Large intestine (tissue), 3 donors: ENCODE measurements at regions not wholly inside any gene's neighbourhood (a gene's known extent, or its start where the extent isn't known, plus 50 kb on each side); places are given as distances from the start of the nearest gene placed in this dataset.
"Not testable (repeated sequence)": the region's sequence is repeated elsewhere in the genome, so short reads cannot be mapped to it uniquely, and the experiment has no call there.

Experiments used
- DNase-seq, 2 donors: peaks; one replicate each; pipeline versions ENCODE4 v3.0.0 to v3.0.0-alpha.2; 2013
- H3K27ac ChIP-seq: one replicate; pipeline ENCODE4 v1.5.1; 2013; ENCODE audit warnings: low read length
- H3K27me3 ChIP-seq: 2 replicates; pipeline ENCODE4 v1.6.1; 2013; ENCODE audit warnings: low read length; ENCODE audit not compliant: control insufficient read depth, insufficient read depth
- H3K36me3 ChIP-seq: 2 replicates; pipeline ENCODE4 v1.6.1; 2013; ENCODE audit warnings: low read length; ENCODE audit not compliant: control insufficient read depth, insufficient read depth
- H3K4me1 ChIP-seq: one replicate; pipeline ENCODE4 v1.6.1; 2013; ENCODE audit warnings: low read length; ENCODE audit not compliant: control insufficient read depth, insufficient read depth
- H3K4me3 ChIP-seq: one replicate; pipeline ENCODE4 v1.5.1; 2013; ENCODE audit warnings: low read length
- H3K9me3 ChIP-seq: one replicate; pipeline ENCODE4 v1.6.1; 2013; ENCODE audit warnings: mild to moderate bottlenecking, low read depth, low read length, moderate library complexity; ENCODE audit not compliant: control insufficient read depth
- WGBS: methylation state at CpG from one replicate; pipeline ENCODE4 v1.1.5; 2013; ENCODE audit warnings: low lambda C conversion rate; ENCODE audit not compliant: insufficient coverage; 5-methylcytosine and 5-hydroxymethylcytosine counted together

DNA sequence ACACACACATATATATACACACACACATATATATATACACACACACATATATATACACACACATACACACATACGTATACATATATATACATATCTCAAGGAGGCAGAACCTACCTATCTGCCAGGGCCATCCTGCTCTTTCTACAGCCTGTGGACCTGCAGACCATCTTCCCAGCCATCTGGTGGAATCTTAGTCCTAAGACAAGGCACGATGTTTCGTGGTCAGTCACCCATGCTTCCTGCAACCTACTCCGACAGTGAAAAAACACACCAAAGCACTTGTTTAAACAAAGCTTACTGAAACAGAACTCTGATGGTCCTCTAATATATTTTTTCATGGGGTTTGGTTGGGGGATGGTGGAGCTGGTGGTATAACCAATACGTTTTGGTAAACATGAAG lies 164.2 kb upstream of the ZNF521 start:
- Histone ChIP-seq H3K4me1 (no peaks in the 10 kb centered on the region), H3K4me3 (no peak overlapping the region), H3K36me3 (no peaks in the 10 kb centered on the region), H3K27me3 (no peaks in the 10 kb centered on the region), H3K27ac (no peak overlapping the region), H3K9me3 (no peaks in the 10 kb centered on the region)
- DNase-seq = no peak
- no CpG with 5 or more reads among the region's 5 CpGs for WGBS

GRCh38 chr18:25510096-25510495 lies 158.1 kb upstream of the ZNF521 start:
- Histone ChIP-seq H3K27ac (no peak overlapping the region), H3K36me3 (no peaks in the 10 kb centered on the region), H3K9me3 (no peaks in the 10 kb centered on the region), H3K27me3 (peaks cover 6% of the 10 kb centered on the region), H3K4me3 (no peak overlapping the region), H3K4me1 (no peaks in the 10 kb centered on the region)
- DNase-seq = no peak
- no CpG with 5 or more reads among the region's 2 CpGs for WGBS

DNA sequence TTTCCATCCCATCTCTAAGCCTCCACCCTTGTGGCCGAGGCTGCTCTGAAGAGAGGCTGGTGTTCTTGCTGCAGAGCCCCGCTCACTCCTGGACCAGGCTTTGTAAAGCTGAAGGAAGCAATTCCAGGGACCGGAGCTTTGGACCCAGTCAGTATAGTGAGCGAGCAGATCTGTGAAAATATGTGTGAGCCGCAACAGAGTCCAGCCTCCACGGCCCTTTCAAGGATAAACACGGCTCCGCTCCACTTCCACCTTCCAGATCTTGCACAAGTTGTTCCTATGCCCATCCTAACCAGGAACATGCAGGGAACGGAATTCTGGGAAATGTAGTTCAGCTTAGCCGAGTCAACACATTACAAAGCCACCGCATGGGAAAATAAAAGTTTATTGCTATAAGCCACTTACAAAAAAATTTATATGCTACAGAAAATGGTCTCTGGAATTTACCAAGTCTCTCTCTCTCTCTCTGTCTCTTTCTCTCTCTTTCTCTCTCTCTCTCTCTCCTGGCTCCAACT lies 151.7 kb upstream of the ZNF521 start:
- H3K4me1 ChIP-seq = no peaks in the 10 kb centered on the region
- DNase-seq = peak; percentile 50 to 71
- no peaks in the 10 kb centered on the region for H3K36me3 ChIP-seq
- peaks cover 6% of the 10 kb centered on the region for H3K27me3 ChIP-seq
- H3K9me3 ChIP-seq = no peaks in the 10 kb centered on the region
- no CpG with 5 or more reads among the region's 11 CpGs for WGBS
- peak overlapping the region; percentile 33 for H3K4me3 ChIP-seq
- no peak overlapping the region for H3K27ac ChIP-seq

DNA sequence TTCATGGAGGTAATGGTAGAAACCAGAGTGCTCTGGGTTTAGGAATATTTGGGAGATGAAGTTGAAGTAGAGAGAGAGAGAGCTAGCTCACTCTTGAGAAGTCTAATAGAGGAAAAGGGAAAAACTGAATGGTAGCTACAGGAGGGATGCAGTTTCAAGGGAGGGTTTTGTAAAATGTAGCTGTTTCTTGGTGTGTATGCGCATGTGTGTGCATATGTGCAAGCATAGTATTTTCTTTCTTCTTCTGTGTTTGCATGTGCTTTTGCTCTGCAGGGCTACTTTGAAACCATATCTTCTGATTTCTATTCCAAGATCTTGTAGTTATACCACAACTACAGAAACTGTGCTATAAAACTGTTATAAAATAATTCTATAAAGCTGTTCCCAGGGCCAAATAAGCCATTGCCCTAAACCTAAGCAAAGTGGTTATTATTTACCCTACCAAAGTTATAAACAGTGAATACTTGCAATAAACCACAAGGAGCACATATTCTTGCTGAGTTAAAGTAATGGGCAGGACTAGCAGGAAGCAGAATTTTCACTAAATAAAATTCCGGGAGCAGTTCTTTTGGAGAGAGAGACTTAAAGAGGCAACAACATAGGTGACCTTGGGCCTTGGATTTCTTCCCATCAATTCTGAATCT lies 145.3 kb upstream of the ZNF521 start:
- Histone ChIP-seq H3K27ac (no peak overlapping the region), H3K9me3 (no peaks in the 10 kb centered on the region), H3K27me3 (no peaks in the 10 kb centered on the region), H3K36me3 (no peaks in the 10 kb centered on the region), H3K4me1 (no peaks in the 10 kb centered on the region), H3K4me3 (no peak overlapping the region)
- no CpG with 5 or more reads among the region's 2 CpGs for WGBS
- DNase-seq = no peak

DNA sequence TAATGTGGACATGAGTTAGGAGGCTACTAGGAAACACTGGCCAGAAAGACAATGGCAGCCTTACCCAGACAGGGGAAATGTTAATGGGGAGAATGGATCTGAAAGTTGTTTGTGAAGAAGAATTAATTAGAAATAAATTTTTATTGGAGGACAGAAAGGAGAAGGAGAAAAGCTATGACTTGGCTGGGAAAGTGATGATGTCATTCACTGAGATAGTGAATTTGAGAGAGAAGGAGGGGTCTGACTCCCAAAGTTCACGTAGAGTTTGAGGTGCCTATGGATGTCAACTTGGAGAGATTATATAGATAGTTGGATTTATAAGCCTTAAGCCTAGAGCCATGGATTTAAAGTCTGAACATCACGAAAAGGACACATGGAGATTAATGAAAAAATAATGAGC lies 144.6 kb upstream of the ZNF521 start:
- no peak for DNase-seq
- no peak overlapping the region for H3K27ac ChIP-seq
- no peak overlapping the region for H3K4me3 ChIP-seq
- no peaks in the 10 kb centered on the region for H3K4me1 ChIP-seq
- no peaks in the 10 kb centered on the region for H3K36me3 ChIP-seq
- WGBS = 50% methylated on average over 2 of the region's 2 CpGs
- H3K9me3 ChIP-seq = no peaks in the 10 kb centered on the region
- no peaks in the 10 kb centered on the region for H3K27me3 ChIP-seq

GRCh38 chr18:25495606-25496005 lies 143.6 kb upstream of the ZNF521 start:
- no peak for DNase-seq
- no peaks in the 10 kb centered on the region for H3K27me3 ChIP-seq
- no peaks in the 10 kb centered on the region for H3K36me3 ChIP-seq
- WGBS = no CpG with 5 or more reads among the region's 1 CpG
- H3K27ac ChIP-seq = no peak overlapping the region
- no peaks in the 10 kb centered on the region for H3K9me3 ChIP-seq
- no peaks in the 10 kb centered on the region for H3K4me1 ChIP-seq
- no peak overlapping the region for H3K4me3 ChIP-seq

DNA sequence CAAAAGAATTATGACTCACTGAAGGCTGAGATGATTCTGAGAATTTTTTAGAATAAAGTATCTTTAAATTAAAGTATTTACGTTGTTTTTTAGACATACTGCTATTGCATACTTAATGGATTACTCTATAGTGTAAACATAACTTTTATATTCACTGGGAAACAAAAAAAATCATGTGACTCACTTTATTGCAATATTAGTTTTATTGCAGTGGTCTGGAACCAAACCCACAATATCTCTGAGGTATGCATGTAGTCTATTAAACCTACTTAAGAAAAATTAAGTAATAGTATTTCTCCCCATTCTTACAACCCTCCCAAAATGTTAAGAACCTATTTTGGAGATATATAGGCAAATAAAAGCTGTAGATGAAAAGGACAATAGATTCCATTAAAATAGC lies 142.9 kb upstream of the ZNF521 start:
- Histone ChIP-seq H3K27me3 (no peaks in the 10 kb centered on the region), H3K4me1 (no peaks in the 10 kb centered on the region), H3K4me3 (no peak overlapping the region), H3K27ac (no peak overlapping the region), H3K36me3 (no peaks in the 10 kb centered on the region), H3K9me3 (no peaks in the 10 kb centered on the region)
- WGBS = 100% methylated on average over 1 of the region's 1 CpG
- DNase-seq = no peak

DNA sequence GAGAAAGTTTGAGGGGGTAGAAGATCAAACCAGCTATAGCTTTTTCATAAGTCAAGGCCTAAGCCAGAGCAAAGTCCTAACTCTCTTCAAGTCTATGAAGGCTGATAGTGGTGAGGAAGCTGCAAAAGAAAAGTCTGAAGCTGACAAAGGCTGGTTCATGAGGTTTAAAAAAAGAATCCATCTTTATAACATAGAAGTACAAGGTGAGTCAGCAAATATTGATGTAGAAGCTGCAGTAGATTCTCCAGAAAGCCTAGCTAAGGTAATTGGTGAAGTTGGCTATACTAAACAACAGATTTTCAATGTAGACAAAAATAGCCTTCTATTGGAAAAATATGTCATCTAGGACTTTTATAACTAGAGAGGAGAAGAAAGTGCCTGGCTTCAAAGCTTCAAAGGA lies 141.4 kb upstream of the ZNF521 start:
- no peak for DNase-seq
- H3K4me1 ChIP-seq = no peaks in the 10 kb centered on the region
- no peaks in the 10 kb centered on the region for H3K27me3 ChIP-seq
- no peak overlapping the region for H3K27ac ChIP-seq
- no peak overlapping the region for H3K4me3 ChIP-seq
- no peaks in the 10 kb centered on the region for H3K36me3 ChIP-seq
- no peaks in the 10 kb centered on the region for H3K9me3 ChIP-seq

GRCh38 chr18:25490316-25490715 lies 138.3 kb upstream of the ZNF521 start:
- Histone ChIP-seq H3K27ac (no peak overlapping the region), H3K4me1 (no peaks in the 10 kb centered on the region), H3K9me3 (no peaks in the 10 kb centered on the region), H3K36me3 (no peaks in the 10 kb centered on the region), H3K27me3 (no peaks in the 10 kb centered on the region), H3K4me3 (no peak overlapping the region)
- WGBS = no CpG with 5 or more reads among the region's 4 CpGs
- DNase-seq = no peak

- no peaks in the 10 kb centered on the region for H3K27me3 ChIP-seq
- H3K36me3 ChIP-seq = no peaks in the 10 kb centered on the region
- no CpG with 5 or more reads among the region's 2 CpGs for WGBS
- H3K4me3 ChIP-seq = no peak overlapping the region
- no peak overlapping the region for H3K27ac ChIP-seq
- no peak for DNase-seq
- no peaks in the 10 kb centered on the region for H3K9me3 ChIP-seq
- no peaks in the 10 kb centered on the region for H3K4me1 ChIP-seq
Observed at GRCh38 chr18:25473008-25473407, 121.0 kb upstream of the ZNF521 start.

GRCh38 chr18:25470756-25471524 lies 119.0 kb upstream of the ZNF521 start:
- H3K4me1 ChIP-seq, H3K27ac ChIP-seq, H3K27me3 ChIP-seq, H3K9me3 ChIP-seq, DNase-seq, H3K36me3 ChIP-seq, H3K4me3 ChIP-seq: not testable (repeated sequence)
- 100% methylated on average over 1 of the region's 7 CpGs for WGBS
